SK-MEL-5 (cell line): ENCODE measurements at regions not wholly inside any gene's neighbourhood (a gene's known extent, or its start where the extent isn't known, plus 50 kb on each side); places are given as distances from the start of the nearest gene placed in this dataset.

Source experiments
- DNase-seq: peaks from one replicate; pipeline ENCODE4 v3.0.0-alpha.2; 2016; ENCODE audit warnings: low read depth, low spot score
- in situ Hi-C: cut with HindIII; loops from 2 replicates; pipeline ENCODE4 v1.10.0; 2016; ENCODE audit warnings: low sequenced_read_pairs, high pct_unique_total_duplicates, low pct_unique_long_range_greater_than_20kb

DNA sequence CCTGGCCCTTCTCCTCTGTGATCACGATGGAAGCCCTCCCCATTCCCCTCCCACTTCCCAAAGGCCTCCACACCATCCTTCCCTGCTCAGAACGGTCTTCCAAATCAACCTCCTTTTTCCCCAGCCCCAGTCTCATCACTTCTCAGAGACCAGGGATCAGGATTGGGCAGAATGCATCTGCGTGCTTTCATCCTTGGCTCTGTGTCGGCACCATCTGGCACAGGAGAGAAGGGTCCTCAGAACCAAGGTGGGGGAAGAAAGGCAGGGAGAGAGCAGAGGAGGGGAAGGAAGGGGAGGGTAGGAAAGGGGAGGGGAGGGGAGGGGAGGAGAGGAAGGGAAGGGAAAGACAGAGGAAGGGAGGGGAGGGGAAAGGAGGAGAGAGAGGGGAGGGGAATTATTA, 52.4 kb upstream of the FICD start:
- in situ Hi-C loops = no loop called here

DNA sequence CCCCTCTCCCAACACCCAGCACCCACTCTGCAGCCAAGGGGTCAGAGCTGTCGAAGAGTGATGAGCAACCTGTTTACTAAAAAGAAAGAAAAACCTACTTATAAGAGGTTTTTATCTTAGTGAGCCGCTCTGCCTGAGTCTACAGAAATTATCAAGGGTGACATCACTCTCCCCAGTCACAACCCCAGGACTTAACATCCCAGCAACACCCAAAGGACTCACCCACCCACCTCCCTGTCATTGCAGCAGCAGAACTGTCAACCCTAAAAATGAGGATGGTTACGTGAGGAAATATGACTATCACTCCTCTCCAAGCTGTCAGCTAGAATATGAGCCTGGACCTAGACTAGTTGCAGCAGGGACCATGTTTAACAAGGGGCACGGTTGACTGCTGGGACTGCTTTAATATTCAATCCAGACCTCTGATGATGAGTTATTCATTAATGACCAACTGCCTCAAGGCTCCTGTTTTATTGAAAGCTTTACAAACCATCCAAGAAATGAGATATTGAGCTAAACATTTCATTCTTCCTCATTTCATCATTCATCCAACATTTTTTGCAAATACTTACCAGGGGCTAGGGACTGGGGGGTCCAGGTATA, 53.9 kb upstream of the FICD start:
- no peak for DNase-seq
- in situ Hi-C loops = no loop called here

More for the DNA sequence above, 52.4 kb upstream of the FICD start:
- DNase-seq = no peak

DNA sequence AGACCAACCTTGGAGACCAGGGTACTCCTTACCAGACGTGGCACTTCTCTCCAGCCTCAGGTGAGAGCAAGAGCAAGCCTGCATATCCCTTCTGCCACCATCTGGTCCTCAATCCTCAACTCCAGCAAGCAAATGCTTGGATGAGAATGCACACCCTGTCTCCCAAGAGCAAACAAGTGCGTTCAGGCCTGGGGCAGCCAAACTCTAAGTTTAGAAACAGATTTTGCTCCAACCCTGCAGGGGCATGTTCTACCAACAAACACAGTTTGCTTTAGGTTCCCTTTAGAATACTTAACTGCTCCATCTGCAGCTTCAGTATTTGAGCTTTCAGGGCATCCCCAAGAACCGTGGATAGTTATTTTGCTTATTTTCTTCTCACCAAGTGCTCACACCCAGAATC, 55.9 kb upstream of the FICD start:
- in situ Hi-C loops = no loop called here
- no peak for DNase-seq

DNA sequence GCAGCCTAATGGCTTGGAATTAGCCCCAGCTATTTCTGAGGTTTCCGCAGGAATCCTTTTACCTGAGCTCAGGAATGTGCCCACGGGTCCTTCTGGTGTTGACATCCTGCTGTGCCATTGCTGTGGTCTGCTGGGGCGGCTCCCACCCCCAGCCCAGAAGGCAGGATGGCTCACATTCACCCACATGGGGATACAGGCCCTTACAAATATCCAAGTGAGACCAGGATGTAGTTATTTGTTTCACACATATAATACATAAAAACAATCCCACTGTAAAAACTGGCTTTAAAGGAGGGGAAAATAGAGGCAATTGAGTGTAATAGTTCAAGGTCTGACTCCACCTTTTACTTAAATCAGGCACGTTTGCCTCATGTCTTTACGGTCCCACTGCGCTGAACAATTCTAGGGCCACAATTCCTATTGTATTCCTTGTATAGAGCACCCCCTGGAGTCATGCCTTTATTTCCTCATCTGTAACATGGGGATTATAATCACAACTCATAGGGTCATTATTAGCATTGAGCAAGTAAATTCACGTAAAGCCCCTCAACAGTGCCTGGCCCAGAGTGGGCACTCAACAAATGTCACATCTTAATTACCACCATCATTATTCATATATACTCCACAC, 57.2 kb upstream of the FICD start:
- in situ Hi-C loops = no loop called here
- DNase-seq = no peak

DNA sequence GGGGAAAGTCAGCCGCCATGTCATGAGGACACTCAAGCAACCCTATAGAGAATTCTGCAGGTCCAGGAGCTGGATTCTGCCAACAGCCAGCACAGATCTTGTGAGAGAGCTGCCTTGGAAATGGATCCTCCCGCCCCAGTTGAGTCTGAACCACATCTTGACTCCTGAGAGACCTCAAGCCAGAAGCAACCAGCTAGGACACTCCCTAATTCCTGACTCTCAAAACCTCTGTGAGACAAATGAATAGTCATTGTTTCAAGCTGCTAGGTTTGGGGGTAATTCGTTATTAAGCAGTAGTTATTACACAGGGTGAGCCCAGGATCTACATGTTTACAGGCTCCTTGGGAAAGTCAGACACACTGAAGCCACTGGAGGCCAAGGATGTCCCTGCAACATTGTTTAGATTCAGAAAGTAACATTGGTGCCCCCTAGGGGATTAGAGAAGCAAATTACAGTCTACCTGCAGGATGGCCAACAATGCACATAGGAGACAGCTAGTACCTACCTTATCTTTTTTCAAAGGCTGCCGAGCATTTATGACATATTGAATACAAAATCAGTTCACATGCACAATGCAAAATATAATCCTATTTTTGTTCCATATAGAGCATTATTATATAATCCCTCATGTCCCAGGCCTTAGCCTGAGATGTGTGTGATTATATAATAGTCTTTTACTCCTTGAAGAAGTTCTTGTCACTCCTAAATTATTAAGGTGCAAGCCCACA, 57.9 kb upstream of the FICD start:
- DNase-seq = peak; percentile 80
- in situ Hi-C loops = no loop called here

DNA sequence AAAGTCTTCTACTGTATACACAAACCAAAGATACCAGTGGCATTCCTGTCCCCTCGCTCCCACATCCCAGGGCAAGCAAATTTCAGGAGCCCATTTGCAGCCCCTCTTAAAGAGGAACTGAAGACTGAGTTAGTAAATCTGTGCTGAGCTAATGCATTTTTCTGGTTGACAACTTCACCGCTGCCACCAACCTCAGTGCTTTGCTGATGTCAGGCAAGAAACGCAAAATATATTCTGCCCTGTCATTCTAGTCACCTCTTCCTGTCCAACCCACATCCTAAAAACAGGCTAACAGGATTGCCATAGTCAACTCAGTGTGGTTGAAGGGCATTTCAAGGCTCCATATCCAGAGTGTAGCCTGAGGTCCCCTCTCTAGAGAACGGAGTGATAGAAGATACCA, 59.4 kb upstream of the FICD start:
- no peak for DNase-seq
- in situ Hi-C loops = no loop called here

DNA sequence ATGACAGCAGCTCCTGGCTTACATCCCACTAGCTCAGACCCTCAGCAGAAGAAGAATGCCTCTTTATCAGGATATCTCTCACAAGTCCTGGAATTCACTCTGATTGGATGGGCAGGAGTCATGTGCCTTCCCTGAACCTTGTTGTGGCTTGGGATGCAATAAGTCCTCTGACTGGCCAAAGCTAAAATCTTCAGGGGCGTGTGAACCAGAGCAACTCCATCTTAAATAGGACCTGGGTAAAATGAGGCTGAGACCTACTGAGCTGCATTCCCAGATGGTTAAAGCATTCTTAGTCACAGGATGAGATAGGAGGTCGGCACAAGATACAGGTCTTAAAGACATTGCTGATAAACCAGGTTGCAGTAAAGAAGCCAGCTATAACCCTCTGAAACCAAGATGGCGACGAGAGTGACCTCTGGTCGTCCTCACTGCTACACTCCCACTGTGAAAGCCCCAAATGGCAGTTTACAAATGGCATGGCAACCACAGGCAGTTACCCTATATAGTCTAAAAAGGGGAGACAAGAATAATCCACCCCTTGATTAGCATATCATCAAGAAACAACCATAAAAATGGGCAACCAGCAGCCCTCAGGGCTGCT, 60.4 kb upstream of the FICD start:
- in situ Hi-C loops = no loop called here

DNA sequence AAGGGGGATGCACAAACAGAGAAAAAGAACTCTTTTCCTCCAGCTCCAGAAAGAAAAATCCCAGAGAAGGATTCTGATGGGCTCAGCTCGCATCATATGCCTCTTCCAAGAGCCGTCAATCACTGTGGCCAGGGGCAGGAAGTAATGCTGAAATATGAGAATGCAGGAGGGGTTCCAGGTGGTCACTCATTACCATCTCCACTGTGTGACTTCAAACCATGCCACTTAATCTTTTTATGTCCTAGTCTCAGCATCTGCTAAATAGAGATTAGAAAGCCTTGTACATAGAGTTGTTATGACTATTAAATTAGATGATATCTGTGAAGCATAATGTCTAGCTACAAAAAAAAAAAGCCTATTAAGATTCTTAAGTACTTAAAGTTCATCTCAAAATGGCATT, 65.6 kb upstream of the FICD start:
- in situ Hi-C loops = no loop called here
- DNase-seq = no peak

More for the DNA sequence above, 60.4 kb upstream of the FICD start:
- peak; percentile 19 for DNase-seq

DNA sequence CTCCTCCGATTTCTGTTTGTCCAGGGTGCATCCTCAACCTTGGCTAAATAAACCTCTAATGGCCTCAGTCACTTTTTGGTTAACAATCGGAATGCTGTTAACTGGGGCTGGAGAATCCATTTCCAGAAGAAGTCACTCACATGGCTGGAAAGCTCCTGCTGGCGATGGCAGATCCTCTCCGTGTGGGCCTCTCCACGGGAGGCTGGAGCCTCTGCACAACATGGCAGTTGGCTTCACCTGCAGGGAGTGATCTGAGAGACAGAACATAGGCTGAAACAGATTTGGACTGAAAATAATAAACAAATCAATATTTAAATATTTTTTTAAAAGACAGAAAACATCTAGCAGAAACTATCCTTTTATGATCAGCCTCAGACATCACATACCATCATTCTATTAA, 66.8 kb upstream of the FICD start:
- DNase-seq = no peak
- in situ Hi-C loops = no loop called here

DNA sequence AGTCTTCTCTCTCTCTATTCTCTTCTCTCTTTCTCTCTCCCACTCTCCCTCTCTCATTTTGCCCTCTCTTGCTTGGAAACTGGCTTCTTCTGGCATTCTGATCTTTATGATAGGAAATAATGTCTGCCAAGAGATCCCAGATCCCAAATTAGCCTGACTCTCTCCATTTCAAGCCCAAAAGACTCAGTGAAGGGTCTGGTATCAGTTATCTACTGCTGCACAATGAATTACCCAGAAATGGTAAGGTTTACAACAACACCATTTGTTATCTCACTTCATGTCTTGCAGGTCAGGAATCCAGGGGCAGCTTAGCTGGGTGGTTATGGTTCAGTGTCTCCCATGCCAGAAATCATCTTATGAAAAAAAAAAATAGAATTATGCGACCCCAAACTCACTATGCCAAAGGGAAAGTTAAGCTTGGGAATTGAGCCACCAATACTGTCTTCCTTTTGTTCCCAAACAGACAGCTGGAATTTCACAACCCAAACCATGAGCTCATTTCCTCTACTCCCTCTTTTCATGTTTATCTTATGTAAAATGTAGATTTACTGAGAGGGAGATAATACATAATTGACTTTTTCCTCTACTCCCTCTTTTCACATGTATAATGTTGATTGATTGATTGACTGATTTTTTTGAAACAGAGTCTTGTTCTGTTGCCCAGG, 67.8 kb upstream of the FICD start:
- in situ Hi-C loops = no loop called here
- no peak for DNase-seq

DNA sequence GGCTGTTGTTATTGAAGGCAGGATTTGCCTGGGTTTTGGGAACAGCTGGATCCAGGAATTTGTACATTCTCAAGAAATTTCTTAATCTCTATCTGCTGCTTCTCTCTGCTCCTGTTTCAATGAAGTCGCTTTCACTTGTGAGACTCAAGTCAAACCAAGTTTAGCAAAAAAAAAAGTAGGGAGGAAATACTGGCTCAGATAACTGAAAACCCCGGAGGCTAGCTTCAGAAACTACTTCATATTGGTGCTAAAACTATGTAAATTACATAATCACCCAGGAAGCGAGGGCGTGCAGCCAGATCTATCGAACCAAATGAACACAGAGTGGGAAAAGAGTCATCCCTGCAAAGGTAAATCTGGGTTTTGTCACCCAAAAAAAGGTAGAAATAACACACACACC, 68.3 kb upstream of the FICD start:
- no peak for DNase-seq
- in situ Hi-C loops = no loop called here

DNA sequence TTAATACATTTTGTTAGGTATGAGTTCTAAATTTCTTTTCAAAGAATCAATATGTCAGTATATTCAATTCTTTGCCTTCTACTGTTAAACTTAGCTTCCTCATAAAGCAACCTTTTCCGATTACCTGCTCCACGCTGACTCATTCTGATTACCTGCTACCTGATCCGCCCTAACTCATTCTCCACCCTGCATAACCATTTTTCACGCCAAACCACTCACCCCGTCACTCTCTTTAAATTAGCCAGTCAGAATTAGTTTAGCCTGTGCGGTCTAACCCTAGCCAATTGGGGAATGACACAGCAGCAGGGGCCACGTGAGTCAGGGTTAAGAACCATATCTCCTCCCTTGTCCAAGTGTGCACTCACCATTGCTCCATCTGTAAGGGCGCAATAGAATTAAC, 72.2 kb upstream of the FICD start:
- no peak for DNase-seq
- in situ Hi-C loops = no loop called here

DNA sequence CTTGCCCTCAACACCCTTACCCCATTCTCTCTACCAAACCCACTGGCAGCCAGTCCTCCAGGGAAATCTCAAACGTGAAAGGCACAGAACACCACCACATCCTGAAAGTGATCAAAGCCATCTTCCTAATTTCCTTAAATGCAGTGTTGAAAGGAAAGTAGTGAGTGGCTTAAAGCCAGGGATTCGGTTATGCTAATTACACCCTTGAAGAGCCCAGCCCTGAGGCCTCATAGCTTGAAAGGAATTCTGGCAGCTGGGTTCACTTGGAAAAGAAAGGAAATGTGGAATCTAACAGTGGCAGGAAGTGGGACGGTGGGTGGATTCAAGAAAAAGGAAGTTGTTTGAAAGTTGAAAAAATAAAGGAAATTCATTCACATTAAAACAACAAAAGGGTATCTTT, 73.0 kb upstream of the FICD start:
- in situ Hi-C loops = no loop called here
- no peak for DNase-seq

DNA sequence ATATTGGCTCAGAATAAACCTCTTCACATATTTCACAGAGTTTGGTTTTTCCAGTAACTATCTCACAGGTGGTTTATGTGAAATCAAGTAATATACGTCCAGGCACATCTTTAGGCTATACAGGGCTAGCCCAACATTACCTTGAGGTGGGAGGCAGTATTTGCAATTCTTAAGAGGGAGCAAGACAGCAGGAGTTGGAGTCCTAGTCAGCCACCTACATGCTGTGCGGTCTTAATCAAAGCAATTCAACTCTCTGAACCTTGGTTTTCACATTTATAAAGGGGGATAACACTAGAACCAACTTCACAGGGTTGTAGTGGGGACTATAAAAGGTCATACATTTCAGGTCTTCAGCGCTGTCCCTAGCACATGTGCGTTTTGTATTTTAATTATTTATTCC, 73.5 kb upstream of the FICD start:
- in situ Hi-C loops = no loop called here
- no peak for DNase-seq

DNA sequence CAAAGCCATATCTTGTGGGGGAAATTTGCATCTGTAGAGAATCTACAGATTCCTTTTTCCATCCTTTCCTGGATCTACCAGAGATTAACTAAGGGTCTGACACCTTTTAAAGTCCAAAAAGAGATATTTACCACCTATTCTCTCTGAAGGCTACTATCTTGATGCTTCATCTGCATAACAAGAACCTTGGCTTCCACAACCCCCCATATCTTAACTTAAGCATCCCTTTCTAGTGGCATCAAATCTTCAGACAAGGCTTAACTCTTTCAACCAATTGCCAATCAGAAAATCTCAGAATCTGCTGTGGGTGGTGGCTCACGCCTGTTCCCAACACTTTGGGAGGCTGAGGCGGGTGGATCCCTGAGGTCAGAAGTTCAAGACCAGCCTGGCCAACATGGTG, 74.3 kb upstream of the FICD start:
- no peak for DNase-seq
- in situ Hi-C loops = no loop called here

DNA sequence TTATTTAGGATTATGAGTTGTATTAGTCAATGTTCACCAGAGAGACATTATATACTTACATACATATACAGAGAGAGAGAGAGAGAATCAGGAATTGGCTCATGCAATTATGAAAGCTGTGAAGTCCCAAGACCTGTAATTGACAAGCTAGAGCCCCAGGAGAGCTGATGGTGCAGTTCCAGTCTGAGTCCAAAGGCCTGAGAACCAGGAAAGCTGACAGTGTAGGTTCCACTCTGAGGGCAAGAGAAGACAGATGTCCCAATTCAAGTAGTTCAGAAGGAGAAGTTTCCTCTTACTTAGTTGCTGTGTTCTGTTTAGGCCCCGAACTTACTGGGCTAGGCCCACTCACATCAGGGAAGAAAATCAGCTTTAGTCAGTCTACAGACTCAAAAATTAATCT, 76.4 kb upstream of the FICD start:
- no peak for DNase-seq
- in situ Hi-C loops = no loop called here

DNA sequence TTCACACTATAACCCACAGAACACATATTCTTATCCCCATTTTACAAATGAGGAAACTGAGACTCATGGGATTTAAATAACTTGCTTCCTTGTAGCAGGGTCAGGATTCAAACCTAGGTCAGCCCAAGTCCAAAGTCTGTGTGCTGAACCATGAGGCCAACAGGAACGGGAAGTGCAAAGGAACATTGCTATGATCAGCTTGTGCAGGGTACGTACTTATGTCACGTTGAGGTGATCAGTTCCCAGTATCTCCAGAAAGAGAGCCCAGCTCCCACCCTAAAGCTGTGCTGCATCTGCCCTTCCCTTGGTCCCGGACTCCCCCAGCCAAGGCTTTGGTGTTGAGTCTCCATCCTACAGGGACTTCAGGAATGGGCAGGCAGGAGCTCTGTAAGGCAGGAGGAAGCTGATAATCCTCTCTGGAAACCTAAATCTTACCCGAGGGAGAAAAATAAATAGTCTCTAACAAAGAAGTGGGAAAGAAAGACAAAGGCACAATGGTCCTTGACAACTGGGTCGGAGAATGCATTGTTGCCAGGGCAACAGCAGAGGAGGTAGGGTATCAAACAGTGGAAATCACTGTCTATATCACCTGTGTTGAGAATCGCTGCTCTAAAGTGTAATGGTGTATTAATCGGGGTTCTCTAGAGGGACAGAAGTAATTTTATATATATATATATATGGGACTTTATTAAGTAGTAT, 82.5 kb upstream of the FICD start:
- DNase-seq = no peak
- in situ Hi-C loops = no loop called here

DNA sequence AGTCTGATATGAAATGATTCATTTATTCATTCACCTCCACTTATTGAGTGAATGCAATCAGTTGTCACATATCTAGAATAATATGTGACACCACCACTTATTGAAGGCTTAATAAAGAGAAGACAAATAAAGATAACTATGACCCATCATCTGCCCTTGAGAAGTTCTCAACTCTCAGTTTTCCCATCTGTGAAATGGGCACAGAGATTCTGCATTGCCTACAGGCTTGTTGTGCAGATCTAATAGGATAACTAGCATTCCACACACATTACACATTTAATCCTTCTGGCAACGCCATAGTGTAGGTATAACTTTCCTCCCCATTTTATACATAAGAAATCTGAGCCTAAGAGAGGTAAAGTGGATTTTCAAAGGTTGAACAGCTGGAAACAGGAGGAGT, 84.2 kb upstream of the FICD start:
- in situ Hi-C loops = no loop called here

More for the DNA sequence above, 84.2 kb upstream of the FICD start:
- DNase-seq = no peak
